Bronchial epithelial cell (primary cell): ENCODE measurements at regions not wholly inside any gene's neighbourhood (a gene's known extent, or its start where the extent isn't known, plus 50 kb on each side); places are given as distances from the start of the nearest gene placed in this dataset.

Experiments
- DNase-seq: peaks from one replicate; pipeline ENCODE4 v3.0.0-alpha.2; 2010; ENCODE audit warnings: low read depth
- FAIRE-seq: peaks from 2 replicates; lab custom pipeline; 2011; peaks lifted over from hg19 to GRCh38; lab: Jason Lieb, UNC
- H3K27me3 ChIP-seq: 2 replicates; pipeline ENCODE4 v1.5.1; 2011; ENCODE audit warnings: low read length; ENCODE audit not compliant: control insufficient read depth, insufficient read depth
- H3K36me3 ChIP-seq: 2 replicates; pipeline ENCODE4 v1.5.1; 2011; ENCODE audit warnings: low read length; ENCODE audit not compliant: control insufficient read depth, insufficient read depth
- H3K4me3 ChIP-seq: 2 replicates; pipeline ENCODE4 v1.5.1; 2011; ENCODE audit warnings: mild to moderate bottlenecking, low read depth, low read length, control low read depth
- TF ChIP-seq, protein P1 (sequence below): IDR thresholded peaks from 2 replicates; pipeline ENCODE4 v1.5.1; 2011; ENCODE audit warnings: mild to moderate bottlenecking, moderate library complexity, low read length, control low read depth, inconsistent platforms; ENCODE audit not compliant: insufficient read depth, severe bottlenecking

- H3K27me3 ChIP-seq = no peaks in the 10 kb centered on the region
- DNase-seq (peak; percentile 0), FAIRE-seq (peak; percentile 68)
- TF ChIP-seq, protein P1, sequence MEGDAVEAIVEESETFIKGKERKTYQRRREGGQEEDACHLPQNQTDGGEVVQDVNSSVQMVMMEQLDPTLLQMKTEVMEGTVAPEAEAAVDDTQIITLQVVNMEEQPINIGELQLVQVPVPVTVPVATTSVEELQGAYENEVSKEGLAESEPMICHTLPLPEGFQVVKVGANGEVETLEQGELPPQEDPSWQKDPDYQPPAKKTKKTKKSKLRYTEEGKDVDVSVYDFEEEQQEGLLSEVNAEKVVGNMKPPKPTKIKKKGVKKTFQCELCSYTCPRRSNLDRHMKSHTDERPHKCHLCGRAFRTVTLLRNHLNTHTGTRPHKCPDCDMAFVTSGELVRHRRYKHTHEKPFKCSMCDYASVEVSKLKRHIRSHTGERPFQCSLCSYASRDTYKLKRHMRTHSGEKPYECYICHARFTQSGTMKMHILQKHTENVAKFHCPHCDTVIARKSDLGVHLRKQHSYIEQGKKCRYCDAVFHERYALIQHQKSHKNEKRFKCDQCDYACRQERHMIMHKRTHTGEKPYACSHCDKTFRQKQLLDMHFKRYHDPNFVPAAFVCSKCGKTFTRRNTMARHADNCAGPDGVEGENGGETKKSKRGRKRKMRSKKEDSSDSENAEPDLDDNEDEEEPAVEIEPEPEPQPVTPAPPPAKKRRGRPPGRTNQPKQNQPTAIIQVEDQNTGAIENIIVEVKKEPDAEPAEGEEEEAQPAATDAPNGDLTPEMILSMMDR = no peak
- H3K36me3 ChIP-seq = no peaks in the 10 kb centered on the region
- H3K4me3 ChIP-seq = no peak overlapping the region
These were observed 323.3 kb downstream of the AJAP1 start for GRCh38 chr1:4977701-4978100.

- Histone ChIP-seq H3K27me3 (no peaks in the 10 kb centered on the region), H3K36me3 (no peaks in the 10 kb centered on the region), H3K4me3 (no peak overlapping the region)
- DNase-seq (no peak), FAIRE-seq (no peak)
- TF ChIP-seq, protein P1 = no peak
These were observed 322.5 kb downstream of the AJAP1 start for GRCh38 chr1:4976859-4977440.

DNA sequence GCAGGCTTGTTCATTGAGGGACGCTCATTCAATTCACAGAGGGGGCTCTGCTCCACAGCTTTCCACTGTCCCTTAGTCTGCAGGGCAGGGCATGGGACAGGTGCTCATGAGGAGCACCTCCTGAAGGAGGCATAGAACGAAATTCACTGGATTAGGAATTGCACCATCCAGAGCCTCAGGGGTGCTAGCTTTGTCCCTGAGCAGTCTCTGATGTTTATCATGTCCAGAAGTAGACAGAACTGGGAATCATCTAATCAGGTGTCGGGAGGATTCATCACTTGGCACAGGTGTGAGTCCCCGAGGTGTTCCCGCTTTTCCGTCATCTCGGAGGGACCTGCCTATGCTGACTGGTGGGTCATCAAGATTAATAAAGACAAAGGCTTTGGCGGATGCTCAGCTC, 321.4 kb downstream of the AJAP1 start:
- H3K4me3 ChIP-seq = no peak overlapping the region
- H3K27me3 ChIP-seq = no peaks in the 10 kb centered on the region
- H3K36me3 ChIP-seq = no peaks in the 10 kb centered on the region
- FAIRE-seq (no peak), DNase-seq (no peak)
- TF ChIP-seq, protein P1 = no peak

DNA sequence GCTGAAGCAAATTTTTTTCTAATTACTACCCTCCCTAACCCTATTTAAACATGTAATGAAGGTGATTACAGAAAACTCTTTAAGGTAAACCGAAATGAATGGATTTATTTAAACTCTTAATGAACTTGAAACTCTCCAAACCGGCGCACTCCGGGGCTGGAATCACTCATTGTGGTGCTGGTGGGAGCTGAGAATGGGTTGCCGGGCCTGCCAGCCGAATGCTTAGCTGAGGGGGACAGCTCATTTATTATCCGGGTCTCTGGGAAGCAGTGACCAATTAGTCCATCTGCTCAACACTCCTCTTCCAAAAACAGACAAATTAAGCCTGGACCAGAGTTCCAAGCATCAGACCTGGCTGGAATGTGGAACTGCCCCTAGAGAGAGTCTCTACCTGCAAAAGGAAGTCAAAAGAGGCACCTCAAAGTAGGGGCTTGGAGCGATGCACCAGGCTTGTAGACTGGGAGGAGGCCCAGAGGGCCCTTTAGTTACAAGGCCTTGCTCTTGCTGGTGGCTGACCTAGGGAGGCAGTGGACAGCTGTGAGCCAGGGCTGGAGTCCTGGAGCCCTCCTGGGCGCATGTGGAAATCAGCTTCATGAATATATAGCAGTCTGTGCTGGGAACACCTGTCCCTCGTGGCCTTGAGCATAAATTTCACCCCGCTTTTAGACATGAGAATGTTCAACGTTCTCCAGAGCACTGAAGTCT, 320.7 kb downstream of the AJAP1 start:
- TF ChIP-seq, protein P1 = no peak
- H3K4me3 ChIP-seq = no peak overlapping the region
- H3K36me3 ChIP-seq = no peaks in the 10 kb centered on the region
- no peak for FAIRE-seq
- DNase-seq = no peak
- no peaks in the 10 kb centered on the region for H3K27me3 ChIP-seq

GRCh38 chr1:4973341-4973740, 318.9 kb downstream of the AJAP1 start:
- Histone ChIP-seq H3K36me3 (no peaks in the 10 kb centered on the region), H3K27me3 (no peaks in the 10 kb centered on the region), H3K4me3 (no peak overlapping the region)
- DNase-seq (no peak), FAIRE-seq (no peak)
- TF ChIP-seq, protein P1 = no peak

DNA sequence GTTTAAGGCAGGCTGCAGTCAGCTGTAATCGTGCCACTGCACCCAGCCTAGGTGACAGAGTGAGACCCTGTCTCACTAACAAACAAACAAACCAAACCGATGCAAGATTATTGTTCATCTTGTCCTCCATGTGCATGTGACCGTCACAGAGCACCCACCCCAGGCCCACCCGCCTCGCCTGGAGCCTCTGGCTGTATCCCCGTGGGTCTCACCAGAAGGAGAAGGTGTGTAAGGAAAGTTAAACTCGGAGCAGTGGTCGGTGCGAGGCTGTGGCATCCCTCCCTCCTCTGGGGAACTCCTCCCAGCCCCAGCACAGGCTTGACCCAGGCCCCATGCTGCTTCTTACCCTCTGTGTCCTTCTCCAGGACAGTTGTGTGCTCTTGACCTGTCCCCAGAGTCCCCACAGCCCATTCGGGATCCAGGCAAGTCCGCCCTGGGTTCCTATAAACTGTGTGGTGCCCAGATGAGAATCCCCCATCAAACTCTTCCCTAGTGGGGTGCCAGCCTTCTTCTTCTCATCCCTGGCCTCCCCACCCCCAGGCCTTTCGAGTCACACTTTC, 318.4 kb downstream of the AJAP1 start:
- TF ChIP-seq, protein P1 = no peak
- Histone ChIP-seq H3K27me3 (no peaks in the 10 kb centered on the region), H3K36me3 (no peaks in the 10 kb centered on the region), H3K4me3 (no peak overlapping the region)
- DNase-seq (no peak), FAIRE-seq (no peak)
